ENCODE measurements at regions not wholly inside any gene's neighbourhood (a gene's known extent, or its start where the extent isn't known, plus 50 kb on each side); places are given as distances from the start of the nearest gene placed in this dataset.

DNA sequence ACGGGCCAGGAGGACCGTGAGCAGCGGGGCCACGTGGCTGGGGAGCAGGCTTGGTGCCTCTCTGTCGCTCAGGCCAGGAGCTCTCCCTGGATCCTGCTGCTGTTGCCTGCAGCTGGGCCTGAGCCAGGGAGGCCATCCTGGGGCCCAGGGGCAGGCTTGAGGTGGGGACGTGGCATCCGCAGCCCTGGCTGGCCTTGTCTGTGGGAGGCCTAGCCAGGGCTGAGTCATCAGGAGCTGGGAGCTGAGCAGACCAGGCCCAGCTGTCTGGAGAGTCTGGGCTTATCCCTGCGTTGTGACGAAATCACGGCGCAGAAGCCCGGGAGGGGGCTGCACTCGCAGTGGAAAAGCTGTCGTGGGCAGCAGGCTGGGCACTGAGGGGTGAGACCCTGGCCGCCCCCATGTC, 138.8 kb upstream of the COL5A1 start:
- no peak overlapping the region for H3K27ac ChIP-seq
- H3K4me3 ChIP-seq: no peak overlapping the region
- TF ChIP-seq, protein P1, sequence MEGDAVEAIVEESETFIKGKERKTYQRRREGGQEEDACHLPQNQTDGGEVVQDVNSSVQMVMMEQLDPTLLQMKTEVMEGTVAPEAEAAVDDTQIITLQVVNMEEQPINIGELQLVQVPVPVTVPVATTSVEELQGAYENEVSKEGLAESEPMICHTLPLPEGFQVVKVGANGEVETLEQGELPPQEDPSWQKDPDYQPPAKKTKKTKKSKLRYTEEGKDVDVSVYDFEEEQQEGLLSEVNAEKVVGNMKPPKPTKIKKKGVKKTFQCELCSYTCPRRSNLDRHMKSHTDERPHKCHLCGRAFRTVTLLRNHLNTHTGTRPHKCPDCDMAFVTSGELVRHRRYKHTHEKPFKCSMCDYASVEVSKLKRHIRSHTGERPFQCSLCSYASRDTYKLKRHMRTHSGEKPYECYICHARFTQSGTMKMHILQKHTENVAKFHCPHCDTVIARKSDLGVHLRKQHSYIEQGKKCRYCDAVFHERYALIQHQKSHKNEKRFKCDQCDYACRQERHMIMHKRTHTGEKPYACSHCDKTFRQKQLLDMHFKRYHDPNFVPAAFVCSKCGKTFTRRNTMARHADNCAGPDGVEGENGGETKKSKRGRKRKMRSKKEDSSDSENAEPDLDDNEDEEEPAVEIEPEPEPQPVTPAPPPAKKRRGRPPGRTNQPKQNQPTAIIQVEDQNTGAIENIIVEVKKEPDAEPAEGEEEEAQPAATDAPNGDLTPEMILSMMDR (IDR thresholded peaks at IDR 0.05): no peak
- peak; percentile 79 for DNase-seq (ENCODE audit: low spot score)

DNA sequence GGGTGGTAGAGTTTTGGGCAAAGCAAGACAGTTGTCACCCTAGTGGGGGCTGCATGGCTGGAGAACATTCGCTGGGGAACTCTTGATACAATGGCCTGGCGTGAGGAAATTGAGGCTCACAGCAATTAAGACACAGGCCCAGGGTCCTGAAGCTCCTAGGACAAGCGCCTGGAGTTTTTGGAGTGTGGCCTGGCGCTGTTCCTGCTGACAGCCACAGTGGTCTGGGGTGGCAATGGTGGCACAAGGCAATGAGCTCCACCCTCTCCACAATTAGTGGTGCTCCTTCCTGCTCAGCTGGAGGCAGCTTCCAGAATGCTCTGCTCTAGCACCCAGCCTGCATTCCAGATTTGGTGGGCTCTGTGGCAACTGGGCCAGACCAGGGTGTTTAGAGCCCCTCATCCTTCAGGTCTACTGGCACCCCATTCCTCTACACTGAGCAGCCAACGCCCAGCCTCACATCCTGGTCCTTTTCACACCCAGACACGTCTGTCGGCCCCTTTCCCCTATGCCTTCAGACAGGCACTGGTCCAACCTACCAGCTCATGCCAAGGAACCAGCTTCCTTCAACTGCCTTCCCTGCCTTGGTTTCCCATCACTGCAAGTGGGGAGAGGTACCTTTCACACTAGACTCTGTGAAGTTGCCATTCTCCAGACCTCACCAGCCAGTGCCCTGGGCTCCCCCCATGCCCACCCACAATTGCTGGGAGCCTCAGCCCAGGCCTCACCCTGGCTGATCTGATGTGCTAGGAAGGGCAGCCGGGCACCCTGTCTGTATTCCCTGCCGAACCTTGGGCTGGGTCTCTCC, 138.1 kb upstream of the COL5A1 start:
- TF ChIP-seq, protein P1 (IDR thresholded peaks at IDR 0.05): no peak
- no peak overlapping the region for H3K27ac ChIP-seq
- no peak overlapping the region for H3K4me3 ChIP-seq
- DNase-seq (ENCODE audit: low spot score): no peak

DNA sequence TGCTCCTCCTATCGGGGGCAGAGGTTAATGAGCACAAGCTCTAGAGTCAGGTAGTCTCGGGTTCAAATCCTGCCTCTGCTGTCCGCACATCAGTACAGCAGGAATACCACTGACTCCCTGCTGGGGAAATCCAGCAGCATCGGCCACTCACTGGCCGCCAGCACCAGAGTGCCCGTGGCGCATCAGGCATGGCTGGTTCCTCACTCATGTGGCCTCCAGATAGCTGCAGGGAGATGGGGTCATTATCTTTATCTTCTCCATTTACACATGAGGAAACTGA, 137.6 kb upstream of the COL5A1 start:
- no peak overlapping the region for H3K27ac ChIP-seq
- TF ChIP-seq, protein P1 (IDR thresholded peaks at IDR 0.05): no peak
- no peak for DNase-seq (ENCODE audit: low spot score)
- H3K4me3 ChIP-seq: no peak overlapping the region

DNA sequence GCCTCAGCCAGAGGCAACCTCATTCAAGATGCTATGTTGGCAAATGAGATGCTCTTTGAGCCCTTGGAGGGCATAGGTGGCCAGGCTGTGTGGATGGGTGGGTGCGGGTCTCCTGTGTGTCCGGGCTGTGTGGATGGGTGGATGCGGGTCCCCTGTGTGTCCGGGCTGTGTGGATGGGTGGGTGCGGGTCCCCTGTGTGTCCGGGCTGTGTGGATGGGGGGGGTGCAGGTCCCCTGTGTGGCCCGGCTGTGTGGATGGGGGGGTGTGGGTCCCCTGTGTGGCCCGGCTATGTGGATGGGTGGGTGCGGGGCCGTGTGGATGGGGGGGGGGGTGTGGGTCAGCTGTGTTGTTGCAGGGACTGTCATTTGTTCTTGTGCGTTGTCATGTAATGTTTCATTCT, 136.6 kb upstream of the COL5A1 start:
- H3K27ac ChIP-seq: no peak overlapping the region
- no peak overlapping the region for H3K4me3 ChIP-seq
- DNase-seq (ENCODE audit: low spot score): no peak
- TF ChIP-seq, protein P1 (IDR thresholded peaks at IDR 0.05): no peak

DNA sequence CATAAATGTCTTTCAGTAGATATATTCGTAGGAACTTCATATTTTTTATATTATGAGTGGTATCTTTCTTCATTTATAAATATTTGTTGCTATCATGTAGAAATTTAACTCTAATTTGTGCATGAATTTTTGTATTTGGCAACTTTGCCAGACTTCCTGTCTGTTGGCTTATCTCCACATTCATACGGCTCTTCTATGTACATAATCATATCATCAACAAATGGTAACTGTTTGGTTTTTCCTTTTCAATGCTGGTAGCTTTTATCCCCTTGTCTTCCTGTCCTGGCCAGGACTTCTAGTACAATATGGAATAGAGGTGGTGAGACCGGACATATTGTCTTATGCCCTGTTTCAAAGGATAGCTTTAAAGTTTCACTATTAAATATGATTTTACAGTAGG, 132.3 kb upstream of the COL5A1 start:
- H3K4me3 ChIP-seq: no peak overlapping the region
- DNase-seq (ENCODE audit: low spot score): no peak
- TF ChIP-seq, protein P1 (IDR thresholded peaks at IDR 0.05): no peak
- no peak overlapping the region for H3K27ac ChIP-seq

DNA sequence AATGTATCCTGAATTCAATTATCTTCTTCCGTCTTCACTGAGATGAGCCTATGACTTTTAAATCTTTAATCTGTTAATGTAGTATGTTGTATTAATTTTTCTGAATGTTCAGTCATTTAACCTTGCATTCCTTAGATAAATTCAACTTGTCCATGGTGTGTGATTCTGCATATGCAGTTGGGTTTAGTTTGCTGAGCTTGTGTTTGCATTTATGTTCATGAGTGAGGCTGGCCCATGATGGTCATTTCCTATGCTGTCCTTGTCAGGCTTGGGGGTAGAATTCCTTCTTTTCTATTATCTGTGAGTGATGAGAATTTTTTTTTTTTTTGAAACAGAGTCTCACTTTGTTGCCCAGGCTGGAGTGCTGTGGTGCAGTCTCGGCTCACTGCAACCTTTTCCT, 131.8 kb upstream of the COL5A1 start:
- no peak for DNase-seq (ENCODE audit: low spot score)
- TF ChIP-seq, protein P1 (IDR thresholded peaks at IDR 0.05): no peak
- Histone ChIP-seq H3K4me3 (no peak overlapping the region), H3K27ac (no peak overlapping the region)

DNA sequence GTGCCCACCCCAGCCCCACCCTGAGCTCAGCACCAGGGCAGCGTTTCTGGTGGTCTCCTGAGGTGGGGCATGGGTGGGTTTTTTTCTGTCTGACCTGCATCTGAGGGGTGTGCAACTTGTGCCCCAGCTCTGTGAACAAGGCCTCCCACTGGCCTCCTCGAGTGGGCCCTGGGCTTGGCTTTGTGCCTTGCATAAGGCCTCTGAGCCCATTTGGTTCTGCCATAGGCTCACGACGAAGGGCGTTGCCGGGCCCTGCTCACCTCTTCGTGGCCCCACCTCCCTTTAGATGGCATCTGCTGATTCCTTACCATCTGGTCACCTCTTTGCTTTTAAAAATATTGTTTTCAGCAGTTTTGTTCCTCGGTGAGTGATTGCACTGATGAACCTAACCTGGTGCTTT, 127.1 kb upstream of the COL5A1 start:
- TF ChIP-seq, protein P1 (IDR thresholded peaks at IDR 0.05): no peak
- Histone ChIP-seq H3K4me3 (no peak overlapping the region), H3K27ac (no peak overlapping the region)
- no peak for DNase-seq (ENCODE audit: low spot score)

Measured in coronary artery (tissue), 2 donors.